OCI-LY1 (cell line): ENCODE measurements at regions not wholly inside any gene's neighbourhood (a gene's known extent, or its start where the extent isn't known, plus 50 kb on each side); places are given as distances from the start of the nearest gene placed in this dataset.

ENCODE experiments used
- H2AFZ ChIP-seq: fragments of 200-600 bp; sonication (generic), shearing (Covaris generic); 2 replicates; pipeline ENCODE4 v1.6.0; 2014; ENCODE audit warnings: antibody characterized with exemption, mild to moderate bottlenecking, low read length
- H3F3A ChIP-seq: fragments of 200-600 bp; sonication (generic), shearing (Covaris generic); 2 replicates; pipeline ENCODE4 v1.6.0; 2014; ENCODE audit warnings: mild to moderate bottlenecking, antibody characterized with exemption, low read length, moderate library complexity; ENCODE audit not compliant: insufficient read depth
- H3K27ac ChIP-seq: fragments of 200-600 bp; sonication (generic); 2 replicates; pipeline ENCODE4 v1.5.1; 2014; ENCODE audit warnings: low read length, mixed run types, mild to moderate bottlenecking, low read depth; ENCODE audit not compliant: poor library complexity, severe bottlenecking
- H3K27me3 ChIP-seq: fragments of 200-600 bp; sonication (generic); 2 replicates; pipeline ENCODE4 v1.6.0; 2014; ENCODE audit warnings: antibody characterized with exemption, mild to moderate bottlenecking, low read length, moderate library complexity; ENCODE audit not compliant: insufficient read depth
- H3K36me3 ChIP-seq: fragments of 200-600 bp; sonication (generic); 2 replicates; pipeline ENCODE4 v1.6.1; 2014; ENCODE audit warnings: mild to moderate bottlenecking, antibody characterized with exemption, low read length, moderate library complexity, mixed read lengths; ENCODE audit not compliant: insufficient read depth
- H3K4me1 ChIP-seq: fragments of 200-600 bp; sonication (generic); 2 replicates; pipeline ENCODE4 v1.5.1; 2014; ENCODE audit warnings: mild to moderate bottlenecking, low read length, moderate library complexity; ENCODE audit not compliant: insufficient read depth, severe bottlenecking
- H3K4me2 ChIP-seq: fragments of 200-600 bp; sonication (generic), shearing (Covaris generic); 2 replicates; pipeline ENCODE4 v1.6.1; 2014; ENCODE audit warnings: low read length
- H3K4me3 ChIP-seq: fragments of 200-600 bp; sonication (generic); 2 replicates; pipeline ENCODE4 v1.5.1; 2014; ENCODE audit warnings: low read length, low read depth, mild to moderate bottlenecking, mixed read lengths; ENCODE audit not compliant: poor library complexity, severe bottlenecking
- H3K79me2 ChIP-seq: fragments of 200-600 bp; shearing (Covaris generic); 2 replicates; pipeline ENCODE4 v1.6.1; 2016; ENCODE audit warnings: mixed run types, low read length, mixed read lengths; ENCODE audit not compliant: insufficient read depth
- H3K9ac ChIP-seq: fragments of 200-600 bp; sonication (generic), shearing (Covaris generic); 2 replicates; pipeline ENCODE4 v1.6.1; 2014; ENCODE audit warnings: mild to moderate bottlenecking, low read length, mixed read lengths
- H3K9me2 ChIP-seq: fragments of 200-600 bp; sonication (generic), shearing (Covaris generic); 2 replicates; pipeline ENCODE4 v1.6.1; 2014; ENCODE audit warnings: low read depth, mild to moderate bottlenecking, low read length, mixed read lengths
- H3K9me3 ChIP-seq: fragments of 200-600 bp; shearing (Covaris generic); 2 replicates; pipeline ENCODE4 v1.6.1; 2014; ENCODE audit warnings: low read length, mixed read lengths
- H4K20me1 ChIP-seq: fragments of 200-600 bp; sonication (generic), shearing (Covaris generic); 2 replicates; pipeline ENCODE4 v1.6.0; 2016; ENCODE audit warnings: mild to moderate bottlenecking, low read length; ENCODE audit not compliant: insufficient read depth
- EZH2 ChIP-seq: fragments of 200-600 bp; sonication (generic), shearing (Covaris generic); IDR thresholded peaks from 2 replicates; pipeline ENCODE4 v1.8.0; 2017; ENCODE audit warnings: borderline replicate concordance, mixed run types, mild to moderate bottlenecking, antibody characterized with exemption, low read length, moderate library complexity, mixed read lengths
- TF ChIP-seq, protein P1 (sequence below): fragments of 200-600 bp; sonication (generic), shearing (Covaris generic); IDR thresholded peaks from 2 replicates; pipeline ENCODE4 v1.5.1; 2017; ENCODE audit warnings: mild to moderate bottlenecking, antibody characterized with exemption, low read length, moderate library complexity, mixed read lengths

DNA sequence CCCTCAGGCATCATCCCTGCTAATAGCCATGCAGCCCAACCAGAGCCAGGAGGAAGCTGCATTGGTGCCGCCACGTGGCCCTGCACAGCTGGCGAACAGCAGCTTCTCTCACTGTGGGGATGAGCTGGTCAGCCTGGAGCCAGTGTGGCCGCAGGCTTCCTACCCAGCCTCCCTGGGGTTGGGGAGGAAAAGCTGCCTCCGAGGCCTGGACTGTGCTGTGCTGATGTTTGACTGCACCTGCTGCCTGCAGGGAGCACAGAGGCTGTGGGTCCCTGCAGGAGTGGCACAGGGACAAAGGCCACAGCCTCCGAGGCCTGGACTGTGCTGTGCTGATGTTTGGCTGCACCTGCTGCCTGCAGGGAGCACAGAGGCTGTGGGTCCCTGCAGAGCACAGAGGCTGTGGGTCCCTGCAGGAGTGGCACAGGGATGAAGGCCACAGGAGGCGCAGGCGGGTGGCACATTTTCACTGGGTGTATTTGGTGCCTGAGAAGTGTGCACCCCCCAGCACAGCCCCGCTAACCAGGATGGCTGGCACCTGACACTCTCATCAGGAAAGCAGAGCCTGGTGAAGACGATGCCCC is 83.9 kb downstream of the DLL1 start:
- no peaks in the 10 kb centered on the region for H3K9me3 ChIP-seq
- H4K20me1 ChIP-seq: no peaks in the 10 kb centered on the region
- H3K9ac ChIP-seq: no peak overlapping the region
- H3K27ac ChIP-seq: no peak overlapping the region
- no peaks in the 10 kb centered on the region for H3K36me3 ChIP-seq
- no peaks in the 10 kb centered on the region for H3K9me2 ChIP-seq
- no peaks in the 10 kb centered on the region for H3K4me1 ChIP-seq
- no peaks in the 10 kb centered on the region; the same call in 1 of the 2 replicates for H3K27me3 ChIP-seq
- H3K79me2 ChIP-seq: no peaks in the 10 kb centered on the region
- TF ChIP-seq, protein P1, sequence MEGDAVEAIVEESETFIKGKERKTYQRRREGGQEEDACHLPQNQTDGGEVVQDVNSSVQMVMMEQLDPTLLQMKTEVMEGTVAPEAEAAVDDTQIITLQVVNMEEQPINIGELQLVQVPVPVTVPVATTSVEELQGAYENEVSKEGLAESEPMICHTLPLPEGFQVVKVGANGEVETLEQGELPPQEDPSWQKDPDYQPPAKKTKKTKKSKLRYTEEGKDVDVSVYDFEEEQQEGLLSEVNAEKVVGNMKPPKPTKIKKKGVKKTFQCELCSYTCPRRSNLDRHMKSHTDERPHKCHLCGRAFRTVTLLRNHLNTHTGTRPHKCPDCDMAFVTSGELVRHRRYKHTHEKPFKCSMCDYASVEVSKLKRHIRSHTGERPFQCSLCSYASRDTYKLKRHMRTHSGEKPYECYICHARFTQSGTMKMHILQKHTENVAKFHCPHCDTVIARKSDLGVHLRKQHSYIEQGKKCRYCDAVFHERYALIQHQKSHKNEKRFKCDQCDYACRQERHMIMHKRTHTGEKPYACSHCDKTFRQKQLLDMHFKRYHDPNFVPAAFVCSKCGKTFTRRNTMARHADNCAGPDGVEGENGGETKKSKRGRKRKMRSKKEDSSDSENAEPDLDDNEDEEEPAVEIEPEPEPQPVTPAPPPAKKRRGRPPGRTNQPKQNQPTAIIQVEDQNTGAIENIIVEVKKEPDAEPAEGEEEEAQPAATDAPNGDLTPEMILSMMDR: no peak
- TF ChIP-seq EZH2: no peak
- H3K4me2 ChIP-seq: no peak overlapping the region
- H3K4me3 ChIP-seq: no peak overlapping the region
- H3F3A ChIP-seq: no peaks in the 10 kb centered on the region
- H2AFZ ChIP-seq: no peak overlapping the region

DNA sequence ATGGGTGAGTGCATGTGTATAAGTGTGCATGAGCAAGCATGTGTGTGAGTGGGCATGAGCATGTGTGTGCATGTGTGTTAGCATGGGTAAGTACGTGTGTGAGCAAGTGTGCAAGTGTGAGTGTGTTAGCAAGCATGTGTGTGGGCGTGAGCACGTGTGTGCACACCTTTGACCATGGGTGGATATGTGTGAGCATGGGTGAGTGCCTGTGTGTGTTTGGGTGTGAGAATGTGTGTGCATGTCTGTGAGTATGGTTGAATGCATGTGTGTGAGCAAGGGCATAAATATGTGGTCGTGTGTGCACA is 84.6 kb downstream of the DLL1 start:
- Histone ChIP-seq H4K20me1 (no peaks in the 10 kb centered on the region), H2AFZ (no peak overlapping the region), H3K9me3 (no peaks in the 10 kb centered on the region), H3K4me2 (no peak overlapping the region), H3K4me3 (no peak overlapping the region), H3K4me1 (no peaks in the 10 kb centered on the region), H3K27ac (no peak overlapping the region), H3K9ac (no peak overlapping the region), H3K79me2 (no peaks in the 10 kb centered on the region), H3K27me3 (no peaks in the 10 kb centered on the region; the same call in 1 of the 2 replicates), H3K36me3 (no peaks in the 10 kb centered on the region), H3F3A (no peaks in the 10 kb centered on the region), H3K9me2 (no peaks in the 10 kb centered on the region)
- TF ChIP-seq, protein P1: no peak
- TF ChIP-seq EZH2: no peak

DNA sequence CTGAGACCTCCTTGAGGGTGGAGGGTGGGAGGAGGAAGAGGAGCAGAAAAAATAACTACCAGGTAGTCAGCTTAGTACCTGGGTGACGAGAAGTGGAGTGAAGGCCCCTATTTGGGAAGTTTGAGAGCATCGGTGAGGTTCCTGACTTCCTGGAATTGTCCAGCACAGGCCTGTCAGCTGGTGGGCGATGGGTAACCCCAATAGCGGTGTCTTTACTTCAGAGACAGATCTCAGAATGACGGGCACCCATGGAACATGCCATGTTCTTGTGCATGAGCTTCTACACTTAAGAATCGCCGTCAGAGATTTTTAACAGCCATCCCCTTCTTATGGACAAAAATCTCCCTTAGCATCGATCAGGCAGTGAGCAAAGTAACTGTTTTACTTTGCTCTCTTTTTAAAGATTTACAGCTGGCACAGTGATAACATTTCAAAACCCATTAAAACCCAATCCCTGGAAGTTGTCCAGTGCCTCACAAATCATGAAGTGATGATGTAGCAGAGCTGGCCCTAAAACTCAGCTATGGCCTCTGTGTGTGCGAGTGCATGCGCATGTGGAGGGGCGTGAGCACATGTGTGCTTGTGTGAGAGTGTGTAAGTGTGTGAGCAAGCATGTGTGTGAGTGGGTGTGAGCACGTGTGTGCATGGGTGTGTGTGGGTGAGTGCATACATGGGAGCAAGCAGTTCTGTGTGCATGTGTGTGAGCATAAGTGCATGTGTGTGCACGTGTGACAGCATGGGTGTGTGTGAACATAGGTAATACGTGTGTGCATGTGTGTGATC is 85.2 kb downstream of the DLL1 start:
- no peaks in the 10 kb centered on the region for H4K20me1 ChIP-seq
- no peaks in the 10 kb centered on the region for H3F3A ChIP-seq
- no peaks in the 10 kb centered on the region for H3K9me2 ChIP-seq
- H3K4me2 ChIP-seq: no peak overlapping the region
- no peaks in the 10 kb centered on the region for H3K4me1 ChIP-seq
- H3K79me2 ChIP-seq: no peaks in the 10 kb centered on the region
- H3K27me3 ChIP-seq: no peaks in the 10 kb centered on the region; the same call in 1 of the 2 replicates
- no peaks in the 10 kb centered on the region for H3K36me3 ChIP-seq
- no peak overlapping the region for H3K27ac ChIP-seq
- H3K9me3 ChIP-seq: no peaks in the 10 kb centered on the region
- no peak for TF ChIP-seq EZH2
- TF ChIP-seq, protein P1: no peak
- H3K9ac ChIP-seq: no peak overlapping the region
- H2AFZ ChIP-seq: no peak overlapping the region
- no peak overlapping the region for H3K4me3 ChIP-seq
